ENCODE measurements at regions not wholly inside any gene's neighbourhood (a gene's known extent, or its start where the extent isn't known, plus 50 kb on each side); places are given as distances from the start of the nearest gene placed in this dataset.

DNA sequence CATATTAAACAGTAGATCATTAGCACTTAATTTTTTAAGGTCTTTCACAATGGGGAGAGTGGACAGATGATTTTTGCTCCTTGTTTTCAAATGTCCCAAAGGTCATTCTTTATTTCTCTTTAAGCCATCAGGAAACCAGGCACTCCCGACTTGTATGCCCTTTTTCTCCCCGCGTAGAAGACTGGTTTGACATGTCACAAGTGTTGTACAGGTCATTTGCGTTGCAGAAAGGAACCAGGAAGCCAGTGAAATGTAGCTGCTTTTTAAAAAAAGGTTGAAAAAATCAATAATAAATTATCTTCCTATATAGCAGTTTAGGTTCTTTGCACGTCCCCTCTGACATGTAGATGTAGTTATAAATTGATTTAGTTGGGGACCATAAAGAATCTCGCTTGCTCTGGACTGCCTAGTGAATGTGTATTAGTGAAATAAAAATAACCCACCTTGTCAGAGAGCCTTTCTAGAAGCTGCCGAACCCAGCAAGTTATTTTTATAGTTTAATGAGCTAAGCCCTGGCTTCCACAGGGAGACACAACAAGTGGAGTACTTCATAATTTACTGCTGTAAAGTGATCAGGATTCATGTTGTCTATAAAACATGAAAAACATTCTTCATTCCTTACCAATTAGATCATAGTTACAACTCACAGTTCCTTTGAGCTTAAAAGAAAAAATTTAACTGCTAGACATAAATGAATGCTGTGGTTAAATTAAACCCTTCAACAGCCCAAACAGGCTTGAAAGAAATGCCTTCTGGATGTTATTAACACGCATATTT lies 404.6 kb downstream of the CSNK1G3 start (continued):
- TF ChIP-seq ZNF704 (tag by site-specific recombination; IDR thresholded peaks at IDR 0.05), result no peak
- TF ChIP-seq ZNF169 (tag by site-specific recombination; IDR thresholded peaks at IDR 0.05), result no peak
- TF ChIP-seq IKZF3 (tag by site-specific recombination; IDR thresholded peaks at IDR 0.05), result peak; percentile 99
- TF ChIP-seq ZNF514 (tag by site-specific recombination; IDR thresholded peaks at IDR 0.05), result no peak
- no peak for TF ChIP-seq ZNF555 (tag by site-specific recombination; conservative IDR thresholded peaks at IDR 0.05)
- no peak for TF ChIP-seq BCL6B (tag by site-specific recombination; IDR thresholded peaks at IDR 0.05)
- TF ChIP-seq ZNF501 (tag by site-specific recombination; IDR thresholded peaks at IDR 0.05), result peak; percentile 82; the same call in 1 of the 2 replicates
- no peak for TF ChIP-seq ZNF416 (tag by site-specific recombination; IDR thresholded peaks at IDR 0.05)
- TF ChIP-seq TCF7L2 (IDR thresholded peaks at IDR 0.05; ENCODE audit: borderline replicate concordance, low read depth, low read length), result peak; percentile 77
- no peak for TF ChIP-seq ZFP3 (tag by site-specific recombination; IDR thresholded peaks at IDR 0.05; ENCODE audit: low read depth)
- no peak for TF ChIP-seq ZNF202 (tag by site-specific recombination; IDR thresholded peaks at IDR 0.05; ENCODE audit: borderline replicate concordance)
- no peak for TF ChIP-seq ZNF174 (tag by site-specific recombination; IDR thresholded peaks at IDR 0.05)
- TF ChIP-seq ZNF548 (tag by site-specific recombination; IDR thresholded peaks at IDR 0.05), result no peak
- TF ChIP-seq ZNF843 (tag by site-specific recombination; IDR thresholded peaks at IDR 0.05), result peak; percentile 97
- TF ChIP-seq SETDB1 (IDR thresholded peaks at IDR 0.05; ENCODE audit: insufficient read length, low read length), result no peak
- TF ChIP-seq ZBTB44 (tag by site-specific recombination; IDR thresholded peaks at IDR 0.05), result peak; percentile 78; the same call in 1 of the 2 replicates
- TF ChIP-seq, protein P1, sequence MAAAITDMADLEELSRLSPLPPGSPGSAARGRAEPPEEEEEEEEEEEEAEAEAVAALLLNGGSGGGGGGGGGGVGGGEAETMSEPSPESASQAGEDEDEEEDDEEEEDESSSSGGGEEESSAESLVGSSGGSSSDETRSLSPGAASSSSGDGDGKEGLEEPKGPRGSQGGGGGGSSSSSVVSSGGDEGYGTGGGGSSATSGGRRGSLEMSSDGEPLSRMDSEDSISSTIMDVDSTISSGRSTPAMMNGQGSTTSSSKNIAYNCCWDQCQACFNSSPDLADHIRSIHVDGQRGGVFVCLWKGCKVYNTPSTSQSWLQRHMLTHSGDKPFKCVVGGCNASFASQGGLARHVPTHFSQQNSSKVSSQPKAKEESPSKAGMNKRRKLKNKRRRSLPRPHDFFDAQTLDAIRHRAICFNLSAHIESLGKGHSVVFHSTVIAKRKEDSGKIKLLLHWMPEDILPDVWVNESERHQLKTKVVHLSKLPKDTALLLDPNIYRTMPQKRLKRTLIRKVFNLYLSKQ (tag by site-specific recombination; IDR thresholded peaks at IDR 0.05; ENCODE audit: borderline replicate concordance), result no peak
- no peak for TF ChIP-seq ZNF670 (tag by site-specific recombination; IDR thresholded peaks at IDR 0.05; ENCODE audit: low read depth)
- no peak for TF ChIP-seq ZNF560 (tag by site-specific recombination; IDR thresholded peaks at IDR 0.05; ENCODE audit: borderline replicate concordance)
- peak; percentile 67; the same call in 1 of the 2 replicates for TF ChIP-seq ZNF558 (tag by site-specific recombination; IDR thresholded peaks at IDR 0.05)
- TF ChIP-seq ZBTB21 (tag by site-specific recombination; IDR thresholded peaks at IDR 0.05), result 0 out of 2 replicates have a peak, but pooled peaks have one; percentile 31
- no peak for TF ChIP-seq ZBTB7A (tag by site-specific recombination; IDR thresholded peaks at IDR 0.05; ENCODE audit: low read depth)
- TF ChIP-seq ZNF23 (tag by site-specific recombination; IDR thresholded peaks at IDR 0.05; ENCODE audit: borderline replicate concordance), result no peak
- TF ChIP-seq ZNF362 (tag by site-specific recombination; IDR thresholded peaks at IDR 0.05), result peak; percentile 99
- TF ChIP-seq ZNF473 (tag by site-specific recombination; IDR thresholded peaks at IDR 0.05), result no peak
- no peak for TF ChIP-seq MYNN (tag by site-specific recombination; IDR thresholded peaks at IDR 0.05; ENCODE audit: borderline replicate concordance)
- no peak for TF ChIP-seq ZNF37A (tag by site-specific recombination; IDR thresholded peaks at IDR 0.05)
- TF ChIP-seq ZNF24 (tag by site-specific recombination; IDR thresholded peaks at IDR 0.05), result peak; percentile 91
- TF ChIP-seq ZFP69B (tag by site-specific recombination; IDR thresholded peaks at IDR 0.05), result no peak
- TF ChIP-seq ZNF16 (tag by site-specific recombination; IDR thresholded peaks at IDR 0.05; ENCODE audit: low read depth), result no peak
- no peak for TF ChIP-seq EGR2 (tag by site-specific recombination; IDR thresholded peaks at IDR 0.05; ENCODE audit: low read depth)

All from HEK293 (cell line).